ENCODE measurements at regions not wholly inside any gene's neighbourhood (a gene's known extent, or its start where the extent isn't known, plus 50 kb on each side); places are given as distances from the start of the nearest gene placed in this dataset.

DNA sequence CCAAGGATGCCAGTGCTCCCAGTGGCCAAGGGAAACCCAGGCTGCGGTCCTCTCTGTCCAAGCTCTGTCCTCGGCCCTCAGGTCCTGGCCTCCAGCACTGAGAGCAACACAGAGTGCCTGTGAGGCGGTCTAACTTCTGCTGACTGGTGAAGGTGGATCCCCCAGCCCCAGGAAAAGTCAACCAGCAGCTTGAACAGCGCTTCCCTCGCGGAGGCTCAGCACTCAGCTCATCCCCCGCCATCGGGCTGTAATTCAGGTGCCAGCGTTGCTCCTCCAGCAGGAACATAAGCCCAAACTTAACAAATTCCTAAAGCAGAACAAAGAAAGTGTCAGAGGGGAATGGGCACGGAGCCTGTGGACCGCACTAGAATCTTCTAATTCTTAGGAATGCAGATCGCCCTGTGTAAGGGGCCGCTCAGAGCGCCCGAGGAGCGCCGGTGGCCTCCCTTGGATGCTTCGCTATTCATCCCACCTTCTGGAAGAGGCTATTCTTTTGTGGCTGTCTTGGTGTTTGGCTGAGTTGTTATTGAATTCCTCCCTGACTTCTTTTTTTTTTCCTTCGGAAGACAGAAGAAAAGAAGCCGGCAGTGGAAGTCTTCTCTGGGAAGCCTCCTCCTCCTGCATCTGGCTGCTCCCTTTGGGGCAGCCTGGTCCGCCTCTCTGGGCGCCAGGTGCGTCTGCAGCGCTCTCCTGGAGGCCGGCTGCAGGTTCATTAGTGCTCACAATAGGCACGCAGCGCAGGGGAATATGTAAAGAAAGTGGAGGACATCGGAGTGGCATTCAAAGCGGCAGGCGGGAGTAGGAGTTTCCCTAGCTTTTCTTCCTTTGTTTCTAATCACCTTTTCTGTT lies 905.6 kb downstream of the TSN start:
- DNase-seq (ENCODE audit: low read depth, low spot score), result no peak
- no peak overlapping the region for H3K4me3 ChIP-seq (ENCODE audit: low read depth, low read length)
- TF ChIP-seq, protein P1, sequence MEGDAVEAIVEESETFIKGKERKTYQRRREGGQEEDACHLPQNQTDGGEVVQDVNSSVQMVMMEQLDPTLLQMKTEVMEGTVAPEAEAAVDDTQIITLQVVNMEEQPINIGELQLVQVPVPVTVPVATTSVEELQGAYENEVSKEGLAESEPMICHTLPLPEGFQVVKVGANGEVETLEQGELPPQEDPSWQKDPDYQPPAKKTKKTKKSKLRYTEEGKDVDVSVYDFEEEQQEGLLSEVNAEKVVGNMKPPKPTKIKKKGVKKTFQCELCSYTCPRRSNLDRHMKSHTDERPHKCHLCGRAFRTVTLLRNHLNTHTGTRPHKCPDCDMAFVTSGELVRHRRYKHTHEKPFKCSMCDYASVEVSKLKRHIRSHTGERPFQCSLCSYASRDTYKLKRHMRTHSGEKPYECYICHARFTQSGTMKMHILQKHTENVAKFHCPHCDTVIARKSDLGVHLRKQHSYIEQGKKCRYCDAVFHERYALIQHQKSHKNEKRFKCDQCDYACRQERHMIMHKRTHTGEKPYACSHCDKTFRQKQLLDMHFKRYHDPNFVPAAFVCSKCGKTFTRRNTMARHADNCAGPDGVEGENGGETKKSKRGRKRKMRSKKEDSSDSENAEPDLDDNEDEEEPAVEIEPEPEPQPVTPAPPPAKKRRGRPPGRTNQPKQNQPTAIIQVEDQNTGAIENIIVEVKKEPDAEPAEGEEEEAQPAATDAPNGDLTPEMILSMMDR (IDR thresholded peaks at IDR 0.05; ENCODE audit: low read depth, low read length), result no peak
- in situ Hi-C loops (cut with HindIII; ENCODE audit: low sequenced_read_pairs), result no loop called here

DNA sequence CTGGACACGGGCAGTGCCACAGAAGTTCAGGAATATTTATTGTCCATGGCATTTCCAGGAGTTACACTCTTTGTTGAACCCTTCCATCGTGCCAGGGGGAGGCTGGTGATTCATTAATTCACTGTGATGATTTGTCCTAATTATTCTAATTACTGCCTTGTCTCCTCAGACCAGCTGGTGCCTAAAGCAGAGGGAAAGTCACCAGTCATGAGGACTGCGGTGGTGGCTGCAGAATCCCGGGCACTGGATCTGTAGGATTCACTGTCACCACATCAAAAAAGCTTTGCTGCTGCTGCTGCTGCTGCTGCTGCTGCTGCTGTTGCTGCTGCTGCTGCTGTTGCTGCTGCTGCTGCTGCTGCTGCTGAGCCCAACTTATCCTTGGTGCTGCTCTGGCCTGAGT lies 908.2 kb downstream of the TSN start:
- TF ChIP-seq, protein P1 (IDR thresholded peaks at IDR 0.05; ENCODE audit: low read depth, low read length), result no peak
- no peak overlapping the region for H3K4me3 ChIP-seq (ENCODE audit: low read depth, low read length)
- in situ Hi-C loops (cut with HindIII; ENCODE audit: low sequenced_read_pairs), result no loop called here
- no peak for DNase-seq (ENCODE audit: low read depth, low spot score)

DNA sequence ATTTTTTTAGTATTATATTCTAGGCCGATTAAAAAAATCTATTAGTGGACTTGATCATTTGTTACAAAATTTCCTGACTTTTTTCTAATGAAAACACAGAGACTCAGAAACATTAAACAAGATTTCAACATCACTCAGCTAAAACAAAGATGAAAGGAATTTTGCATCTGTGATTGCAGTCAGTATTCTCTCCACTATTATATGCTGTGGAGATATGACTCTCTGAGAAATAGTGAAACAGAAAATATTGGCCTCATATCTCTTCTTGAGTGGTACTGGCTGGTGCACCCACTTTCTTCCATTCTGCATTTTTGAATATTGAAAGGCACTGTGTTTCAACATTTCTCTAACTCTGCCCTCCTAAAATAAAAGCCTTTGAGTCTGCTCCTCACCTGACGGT lies 914.2 kb downstream of the TSN start:
- in situ Hi-C loops (cut with HindIII; ENCODE audit: low sequenced_read_pairs), result no loop called here
- H3K4me3 ChIP-seq (ENCODE audit: low read depth, low read length), result no peak overlapping the region
- DNase-seq (ENCODE audit: low read depth, low spot score), result no peak
- TF ChIP-seq, protein P1 (IDR thresholded peaks at IDR 0.05; ENCODE audit: low read depth, low read length), result no peak

DNA sequence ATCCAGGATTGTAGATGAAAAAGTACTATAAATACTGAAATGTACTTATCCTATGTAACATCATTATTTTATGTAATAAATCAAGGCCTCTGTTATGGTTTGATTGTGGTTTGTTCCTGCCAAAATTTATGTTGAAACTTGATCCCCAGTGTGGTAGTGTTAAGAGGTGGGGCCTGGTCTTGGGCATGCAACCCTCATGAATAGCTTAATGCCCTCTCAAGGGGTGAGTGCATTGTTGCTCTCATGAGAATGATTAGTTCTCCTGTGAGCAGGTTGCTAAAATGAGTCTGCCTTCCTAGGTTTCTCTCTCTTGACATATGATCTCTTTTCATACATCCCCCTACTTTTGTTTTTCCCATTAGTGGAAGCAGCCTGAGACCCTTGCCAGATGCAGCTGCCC lies 915.4 kb downstream of the TSN start:
- no peak overlapping the region for H3K4me3 ChIP-seq (ENCODE audit: low read depth, low read length)
- in situ Hi-C loops (cut with HindIII; ENCODE audit: low sequenced_read_pairs), result no loop called here
- TF ChIP-seq, protein P1 (IDR thresholded peaks at IDR 0.05; ENCODE audit: low read depth, low read length), result no peak

DNA sequence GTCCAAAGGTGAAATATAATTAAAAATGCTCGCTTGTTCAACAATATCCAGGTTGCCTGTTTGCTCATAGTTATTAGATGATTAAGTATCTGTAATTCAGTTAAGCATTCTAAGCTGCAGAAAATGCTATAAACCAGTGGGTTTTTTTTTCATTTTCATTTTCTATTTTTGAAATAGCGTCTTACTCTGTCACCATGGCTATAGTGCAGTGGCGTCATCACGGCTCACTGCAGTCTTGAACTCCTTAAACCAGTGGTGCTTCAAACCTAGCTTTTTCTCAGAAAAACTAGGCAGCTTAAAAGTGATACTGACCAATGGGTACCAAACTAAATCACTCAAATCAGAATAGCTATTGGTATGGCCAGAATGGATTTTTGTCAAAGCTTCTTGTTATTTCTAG lies 925.2 kb downstream of the TSN start:
- TF ChIP-seq, protein P1 (IDR thresholded peaks at IDR 0.05; ENCODE audit: low read depth, low read length), result no peak
- DNase-seq (ENCODE audit: low read depth, low spot score), result no peak
- in situ Hi-C loops (cut with HindIII; ENCODE audit: low sequenced_read_pairs), result no loop called here
- H3K4me3 ChIP-seq (ENCODE audit: low read depth, low read length), result no peak overlapping the region

More for the DNA sequence above, 915.4 kb downstream of the TSN start:
- no peak for DNase-seq (ENCODE audit: low read depth, low spot score)

DNA sequence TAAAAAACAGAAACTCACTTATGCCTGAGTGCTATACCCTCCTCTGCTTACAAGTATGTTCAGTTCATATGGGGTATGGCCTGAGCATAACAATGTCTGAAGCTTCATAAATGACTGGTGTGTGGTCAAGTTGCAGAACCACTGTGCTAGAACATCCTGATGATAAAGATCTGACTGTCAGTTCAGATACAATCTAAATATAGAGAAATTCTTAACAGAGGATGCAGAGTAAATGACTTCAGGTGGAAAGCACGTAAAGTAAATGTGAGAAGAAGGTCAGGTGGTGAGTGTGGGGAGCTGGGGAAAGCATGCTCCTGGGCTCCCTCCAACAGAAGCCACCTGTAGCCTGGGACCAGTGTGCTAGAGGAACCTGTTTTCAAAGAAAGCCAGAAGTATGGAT lies 926.2 kb downstream of the TSN start:
- H3K4me3 ChIP-seq (ENCODE audit: low read depth, low read length), result no peak overlapping the region
- TF ChIP-seq, protein P1 (IDR thresholded peaks at IDR 0.05; ENCODE audit: low read depth, low read length), result no peak
- DNase-seq (ENCODE audit: low read depth, low spot score), result no peak
- in situ Hi-C loops (cut with HindIII; ENCODE audit: low sequenced_read_pairs), result no loop called here

All from astrocyte of the spinal cord (primary cell).